MM.1S (cell line): ENCODE measurements at regions not wholly inside any gene's neighbourhood (a gene's known extent, or its start where the extent isn't known, plus 50 kb on each side); places are given as distances from the start of the nearest gene placed in this dataset.

Experiments
- CTCF ChIP-seq: fragments of 300-600 bp; sonication (generic); IDR thresholded peaks from 2 replicates; pipeline ENCODE4 v1.5.1; 2016; ENCODE audit warnings: antibody characterized with exemption, low read length, mixed read lengths
- EZH2phosphoT487 ChIP-seq: fragments of 300-600 bp; sonication (generic); IDR thresholded peaks from 2 replicates; pipeline ENCODE4 v1.6.1; 2018; ENCODE audit warnings: antibody characterized with exemption, low read length

- no peak for TF ChIP-seq CTCF
- no peak for TF ChIP-seq EZH2phosphoT487
These were observed 187.0 kb downstream of the SMIM20 start for GRCh38 chr4:26101011-26101410.
